ENCODE measurements at regions not wholly inside any gene's neighbourhood (a gene's known extent, or its start where the extent isn't known, plus 50 kb on each side); places are given as distances from the start of the nearest gene placed in this dataset.

GRCh38 chr3:141677701-141678100 is 60.4 kb upstream of the RNF7 start:
- TF ChIP-seq CTCF (IDR thresholded peaks at IDR 0.05) (no peak), POLR2A (IDR thresholded peaks at IDR 0.05) (no peak)
